Esophagus squamous epithelium (tissue), 5 donors: ENCODE measurements at regions not wholly inside any gene's neighbourhood (a gene's known extent, or its start where the extent isn't known, plus 50 kb on each side); places are given as distances from the start of the nearest gene placed in this dataset.

ENCODE experiments used
- DNase-seq: peaks from one replicate; lab custom pipeline; 2025; lab: John Stamatoyannopoulos, UW
- H3K27ac ChIP-seq, 4 donors: fragments of 200-600 bp; sonication (generic); one replicate each; pipeline ENCODE4 v1.5.1; 2016 to 2019; ENCODE audit warnings: mild to moderate bottlenecking in 1 of 4
- H3K27me3 ChIP-seq, 4 donors: fragments of 200-600 bp; sonication (generic); 1 replicate in 3 of 4; 2 replicates in 1 of 4; pipeline versions ENCODE4 v1.5.1 to v1.6.0; 2017 to 2021; ENCODE audit warnings: antibody characterized with exemption in 1 of 4
- H3K36me3 ChIP-seq, 3 donors: fragments of 200-600 bp; sonication (generic); one replicate each; pipeline ENCODE4 v1.5.1; 2016 to 2019
- H3K4me1 ChIP-seq, 3 donors: fragments of 200-600 bp; sonication (generic); one replicate each; pipeline ENCODE4 v1.5.1; 2017 to 2019
- H3K4me3 ChIP-seq, 4 donors: fragments of 200-600 bp; sonication (generic); 1 replicate in 3 of 4; 2 replicates in 1 of 4; pipeline ENCODE4 v1.5.1; 2016 to 2019; ENCODE audit warnings: mild to moderate bottlenecking in 2 of 4, moderate library complexity in 1 of 4
- H3K9me3 ChIP-seq, 3 donors: fragments of 200-600 bp; sonication (generic); one replicate each; pipeline ENCODE4 v1.5.1; 2016 to 2019
- CTCF ChIP-seq, 6 experiments: fragments of 450-650 bp in 4 of 6; fragments of 200-600 bp in 2 of 6; sonication (generic) in 2 of 6; IDR thresholded peaks; one replicate each; pipeline ENCODE4 v1.5.1; 2016 to 2019; ENCODE audit warnings: antibody characterized with exemption in 6 of 6, mild to moderate bottlenecking in 4 of 6, moderate library complexity in 4 of 6
- POLR2A ChIP-seq, 4 donors: fragments of 450-650 bp; IDR thresholded peaks; one replicate each; pipeline ENCODE4 v1.6.1; 2017; ENCODE audit warnings: antibody characterized with exemption in 4 of 4, mild to moderate bottlenecking in 4 of 4, moderate library complexity in 3 of 4
- whole genome bisulfite sequencing, 2 donors: methylation state at CpG; one replicate each; pipeline ENCODE4 v1.1.5; 2018; 5-methylcytosine and 5-hydroxymethylcytosine counted together
- intact Hi-C: fragments of 100-400 bp; cut with DNase I; formaldehyde crosslinking; loops from one replicate; pipeline ENCODE4 v1.15.0; 2022
- donor health status: DM: yes; HTN: yes; CAD: no.

- no peak for DNase-seq
Observed at GRCh38 chr12:98419795-98420404, 95.5 kb upstream of the TMPO start.

GRCh38 chr12:98420461-98420860 lies 94.9 kb upstream of the TMPO start:
- no peak for TF ChIP-seq POLR2A (IDR thresholded peaks at IDR 0.05)
- no peak for TF ChIP-seq CTCF (IDR thresholded peaks at IDR 0.05)
- DNase-seq, result no peak
- Histone ChIP-seq H3K4me3 (no peak overlapping the region), H3K9me3 (no peaks in the 10 kb centered on the region), H3K27me3 (no peaks in the 10 kb centered on the region), H3K27ac (no peak overlapping the region), H3K36me3 (no peaks in the 10 kb centered on the region), H3K4me1 (peaks cover 4 to 32% (median 17%) of the 10 kb centered on the region in 3 donors)
- WGBS, 2 donors, result 80% methylated on average over 1 of the region's 6 CpGs; no CpG with 5 or more reads in 1 of the 2 donors
- intact Hi-C loops, result loop anchor here (10.0 kb wide), 1 partner anchor 64 kb away; no protein-coding TSS in a partner anchor

More at GRCh38 chr12:98419795-98420404, 95.5 kb upstream of the TMPO start:
- Histone ChIP-seq H3K9me3 (no peaks in the 10 kb centered on the region), H3K4me1 (peaks cover 4 to 31% (median 17%) of the 10 kb centered on the region in 3 donors), H3K27me3 (no peaks in the 10 kb centered on the region), H3K36me3 (no peaks in the 10 kb centered on the region), H3K4me3 (no peak overlapping the region), H3K27ac (peak overlapping the region in 1 of 4 donors; percentile 79)
- TF ChIP-seq CTCF (IDR thresholded peaks at IDR 0.05), result no peak
- TF ChIP-seq POLR2A (IDR thresholded peaks at IDR 0.05), result no peak
- intact Hi-C loops, result loop anchor here (10.0 kb wide), 1 partner anchor 65 kb away; no protein-coding TSS in a partner anchor
- WGBS, 2 donors, result 83 to 87% methylated on average over 7 to 11 of the region's 16 CpGs

- Histone ChIP-seq H3K27ac (no peak overlapping the region), H3K4me3 (no peak overlapping the region), H3K27me3 (no peaks in the 10 kb centered on the region), H3K36me3 (no peaks in the 10 kb centered on the region), H3K9me3 (no peaks in the 10 kb centered on the region), H3K4me1 (peaks cover 4 to 32% (median 17%) of the 10 kb centered on the region in 3 donors)
- no peak for DNase-seq
- WGBS, 2 donors, result 84 to 100% methylated on average over 1 to 4 of the region's 8 CpGs
- intact Hi-C loops, result loop anchor here (10.0 kb wide), 1 partner anchor 63 kb away; no protein-coding TSS in a partner anchor
- no peak for TF ChIP-seq POLR2A (IDR thresholded peaks at IDR 0.05)
- no peak for TF ChIP-seq CTCF (IDR thresholded peaks at IDR 0.05)
Observed at GRCh38 chr12:98421316-98421715, 94.1 kb upstream of the TMPO start.

GRCh38 chr12:98422359-98422758 lies 93.0 kb upstream of the TMPO start:
- Histone ChIP-seq H3K9me3 (no peaks in the 10 kb centered on the region), H3K27me3 (no peaks in the 10 kb centered on the region), H3K4me1 (peaks cover 4 to 32% (median 17%) of the 10 kb centered on the region in 3 donors), H3K36me3 (no peaks in the 10 kb centered on the region), H3K4me3 (no peak overlapping the region), H3K27ac (no peak overlapping the region)
- intact Hi-C loops, result loop anchor here (10.0 kb wide), 1 partner anchor 62 kb away; no protein-coding TSS in a partner anchor
- DNase-seq, result no peak
- WGBS, 2 donors, result 87 to 92% methylated on average over 3 to 8 of the region's 11 CpGs
- TF ChIP-seq POLR2A (IDR thresholded peaks at IDR 0.05), result no peak
- no peak for TF ChIP-seq CTCF (IDR thresholded peaks at IDR 0.05)

GRCh38 chr12:98422812-98423211 lies 92.6 kb upstream of the TMPO start:
- TF ChIP-seq POLR2A (IDR thresholded peaks at IDR 0.05) (no peak), CTCF (IDR thresholded peaks at IDR 0.05) (peak in 2 of 6 experiments; percentile 22 to 51)
- no peak for DNase-seq
- peaks cover 4 to 28% (median 17%) of the 10 kb centered on the region in 3 donors for H3K4me1 ChIP-seq
- H3K4me3 ChIP-seq, result no peak overlapping the region
- no peaks in the 10 kb centered on the region for H3K9me3 ChIP-seq
- H3K27me3 ChIP-seq, result no peaks in the 10 kb centered on the region
- WGBS, 2 donors, result 71 to 89% methylated on average over 2 to 4 of the region's 4 CpGs
- intact Hi-C loops, result loop anchor here (10.0 kb wide), 1 partner anchor 62 kb away; no protein-coding TSS in a partner anchor
- no peaks in the 10 kb centered on the region for H3K36me3 ChIP-seq
- no peak overlapping the region for H3K27ac ChIP-seq
